Stimulated activated CD4-positive, alpha-beta T cell treated with anti-CD3 and anti-CD28 coated beads, Interleukin-4, amount 100 ng/mL, for 4 hours (primary cell): ENCODE measurements at regions not wholly inside any gene's neighbourhood (a gene's known extent, or its start where the extent isn't known, plus 50 kb on each side); places are given as distances from the start of the nearest gene placed in this dataset.

ENCODE experiments used
- DNase-seq, 2 experiments: peaks; one replicate each; pipeline ENCODE4 v3.0.0-alpha.2; 2020

DNA sequence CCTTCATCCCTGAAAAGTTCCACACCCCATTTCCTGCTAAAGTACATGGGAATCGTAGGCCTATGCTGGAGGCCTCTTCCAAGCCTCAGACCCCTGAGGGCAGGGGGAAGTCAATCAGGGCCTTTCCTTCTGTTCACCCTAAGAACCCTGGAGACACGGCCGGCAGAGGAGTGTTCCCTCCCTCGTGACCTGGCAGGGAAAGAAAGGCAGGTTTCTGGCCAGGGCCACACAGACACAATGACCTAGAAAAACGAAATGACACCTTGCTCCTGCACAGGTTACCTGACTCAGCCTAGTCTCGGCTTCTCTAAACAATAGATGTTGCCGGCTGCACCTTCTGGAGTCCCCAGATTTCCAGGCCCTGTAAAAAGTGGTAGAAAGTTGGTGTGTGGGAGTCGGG lies 60.6 kb upstream of the CADM1 start:
- no peak for DNase-seq

DNA sequence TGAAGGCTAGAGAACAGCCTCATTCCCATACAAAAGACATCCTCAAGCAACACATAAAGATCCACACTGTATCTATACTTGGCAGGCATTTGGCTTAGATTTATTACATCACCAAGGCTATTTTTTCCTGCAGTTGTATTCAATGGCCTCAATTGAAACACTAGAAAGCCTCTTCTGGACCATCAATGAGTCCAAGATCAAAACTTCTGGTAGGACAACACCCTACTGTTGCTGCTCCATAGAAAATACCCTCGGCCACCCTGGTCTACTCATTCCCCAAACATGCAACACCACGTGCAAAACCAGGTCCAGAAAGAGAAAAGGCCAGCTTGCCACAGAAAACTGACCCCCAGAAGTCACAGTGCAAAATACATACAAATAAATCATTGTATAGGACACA lies 56.9 kb upstream of the CADM1 start:
- DNase-seq: no peak

DNA sequence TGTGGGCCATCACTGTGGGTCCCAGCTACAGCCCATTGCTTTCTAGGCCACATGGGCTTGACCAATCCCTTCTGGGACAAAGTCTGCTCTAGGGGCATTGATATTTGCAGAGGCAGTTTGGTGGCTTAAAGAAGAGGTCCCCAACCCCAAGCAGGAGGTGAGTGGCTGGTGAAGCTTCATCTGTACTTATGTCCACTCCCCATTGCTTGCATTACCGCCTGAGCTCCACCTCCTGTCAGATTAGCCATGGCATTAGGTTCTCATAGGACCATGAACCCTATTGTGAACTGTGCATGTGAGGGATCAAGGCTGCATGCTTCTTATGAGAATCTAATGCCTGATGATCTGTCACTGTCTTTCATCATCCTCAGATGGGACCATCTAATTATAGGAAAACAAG lies 54.4 kb upstream of the CADM1 start:
- no peak for DNase-seq

DNA sequence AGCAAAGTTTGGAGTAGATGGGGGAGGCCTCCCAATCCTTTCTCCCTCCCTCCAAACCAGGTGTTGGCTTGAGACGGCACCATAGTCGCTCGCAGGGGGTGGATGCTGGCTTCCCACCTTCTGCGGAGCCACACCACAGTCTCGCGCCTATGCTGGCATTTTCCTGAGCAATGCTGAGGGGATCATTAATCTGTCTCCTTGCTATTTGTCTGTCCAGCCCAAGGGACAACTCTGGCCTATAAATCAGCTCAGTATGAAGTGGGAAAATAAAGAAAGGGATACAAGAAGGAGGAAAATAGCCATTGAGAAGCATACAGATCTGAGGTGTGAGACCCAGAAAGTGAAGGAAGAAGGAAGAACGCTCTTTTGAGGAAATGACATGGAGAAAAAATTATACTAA lies 53.5 kb upstream of the CADM1 start:
- DNase-seq: no peak

DNA sequence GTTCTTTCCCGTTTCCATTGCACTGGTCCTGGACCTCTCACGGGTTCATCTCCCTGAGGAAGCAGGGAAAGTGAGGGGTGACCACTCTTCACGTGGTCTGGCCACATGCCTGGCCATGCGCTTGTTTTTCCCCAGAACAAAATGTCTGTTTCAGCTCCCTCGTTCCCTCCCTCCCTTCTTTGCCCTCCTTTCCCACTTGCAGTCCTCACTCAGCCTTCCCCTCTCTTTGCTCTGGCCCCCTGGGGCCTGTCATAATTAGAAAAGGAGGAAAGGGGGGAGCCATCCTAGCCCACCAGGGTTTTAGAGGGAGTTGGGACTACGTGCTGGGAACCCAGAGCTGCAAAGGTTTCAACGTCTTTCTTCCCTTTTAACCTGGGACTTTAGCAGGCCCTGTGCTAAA lies 52.8 kb upstream of the CADM1 start:
- DNase-seq: no peak

DNA sequence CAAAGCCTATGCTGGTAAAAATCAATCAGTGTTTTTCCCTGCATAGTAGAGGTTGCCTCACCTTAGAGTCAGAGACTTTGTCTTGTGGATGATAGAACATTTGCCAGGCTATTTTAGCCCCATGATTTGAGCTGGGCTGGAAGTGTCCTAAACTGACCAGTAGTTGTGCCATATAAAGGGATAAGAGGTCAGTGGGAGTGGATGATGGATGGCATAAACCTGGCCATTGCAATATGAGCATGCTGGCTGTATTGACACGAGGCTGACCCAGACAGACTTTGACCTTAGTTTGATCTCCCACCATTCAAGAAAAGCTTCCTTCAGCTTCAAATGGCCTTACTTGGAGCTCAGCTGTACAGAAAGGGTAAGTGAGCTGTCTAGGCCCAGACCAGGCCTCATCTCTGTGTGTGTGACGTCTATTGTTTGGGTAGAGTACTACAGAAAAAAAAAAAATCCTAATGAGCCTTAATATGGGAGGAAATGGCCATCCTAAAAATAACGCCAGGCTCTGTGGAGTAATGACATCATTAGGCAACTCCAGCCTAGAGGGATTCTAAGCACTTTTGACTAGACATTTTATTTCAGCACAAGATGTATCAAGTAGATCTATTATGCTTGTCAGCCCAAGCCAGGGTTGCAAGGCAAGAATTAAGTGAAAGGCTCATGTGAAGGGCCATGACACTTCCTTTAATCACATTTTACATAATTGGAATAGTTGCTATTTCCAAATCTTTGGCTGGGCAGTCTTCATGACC lies 51.3 kb upstream of the CADM1 start:
- DNase-seq: no peak
